H1 (cell line): ENCODE measurements at regions not wholly inside any gene's neighbourhood (a gene's known extent, or its start where the extent isn't known, plus 50 kb on each side); places are given as distances from the start of the nearest gene placed in this dataset.

Experiments
- BACH1 ChIP-seq: IDR thresholded peaks from 2 replicates; pipeline ENCODE4 v1.6.1; 2012; ENCODE audit warnings: low read length, improper control_type of control experiment
- CEBPB ChIP-seq: IDR thresholded peaks from 2 replicates; pipeline ENCODE4 v1.6.1; 2012; ENCODE audit warnings: low read depth, low read length
- CHD7 ChIP-seq: fragments of 300-600 bp; sonication (generic); IDR thresholded peaks from 2 replicates; pipeline ENCODE4 v1.7.1; 2012; ENCODE audit warnings: low read length, moderate library complexity, mild to moderate bottlenecking, inconsistent platforms; ENCODE audit not compliant: insufficient replicate concordance
- CTCF ChIP-seq, 3 experiments: IDR thresholded peaks; 1 replicate in 2 of 3; 2 replicates in 1 of 3; pipeline versions ENCODE4 v1.5.1 to v1.6.1; 2011; ENCODE audit warnings: low read length in 3 of 3, mild to moderate bottlenecking in 3 of 3, inconsistent platforms in 2 of 3, low read depth in 1 of 3, moderate library complexity in 1 of 3; ENCODE audit not compliant: insufficient read depth in 1 of 3; ENCODE audit errors: control extremely low read depth in 1 of 3

GRCh38 chr2:78682781-78683180, 342.7 kb upstream of the REG3G start (continued):
- TF ChIP-seq CEBPB (no peak), CTCF (IDR thresholded peaks at IDR 0.05; ENCODE audit: control extremely low read depth in 1 of 3, insufficient read depth in 1 of 3, low read depth in 1 of 3, low read length in 3 of 3) (no peak), BACH1 (no peak), CHD7 (no peak)
- TF ChIP-seq, all 59 proteins: peak for 0
